ENCODE measurements at regions not wholly inside any gene's neighbourhood (a gene's known extent, or its start where the extent isn't known, plus 50 kb on each side); places are given as distances from the start of the nearest gene placed in this dataset.

DNA sequence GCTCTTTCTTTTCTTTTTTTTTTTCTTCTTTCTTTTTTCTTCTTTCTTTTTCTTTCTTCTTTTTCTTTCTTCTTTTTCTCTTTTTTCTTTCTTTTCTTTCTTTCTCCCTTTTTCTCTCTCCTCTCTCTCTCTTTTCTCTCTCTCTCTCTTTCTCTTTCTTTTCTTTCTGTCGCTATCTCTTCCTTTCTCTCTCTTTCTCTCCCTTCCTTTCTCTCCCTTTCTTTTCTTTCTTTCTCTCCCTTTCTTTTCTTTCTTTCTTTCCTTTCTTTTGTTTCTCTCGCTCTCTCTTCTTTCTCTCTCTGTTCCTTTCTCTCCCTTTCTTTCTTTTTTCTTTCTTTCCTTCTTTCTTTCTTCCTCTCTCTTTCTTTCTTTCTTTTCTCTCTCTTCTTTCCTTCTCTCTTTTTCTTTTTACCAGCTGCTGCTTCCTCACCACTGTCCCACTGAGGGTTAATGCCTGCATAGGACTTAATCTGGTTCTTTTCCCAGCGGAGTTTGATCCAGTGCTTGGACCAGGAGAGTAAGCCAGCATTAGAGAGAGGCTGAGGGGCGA, 145.4 kb upstream of the SIX2 start:
- TF ChIP-seq EZH2 (IDR thresholded peaks at IDR 0.05; ENCODE audit: borderline replicate concordance) (no peak), EZH2phosphoT487 (IDR thresholded peaks at IDR 0.05; ENCODE audit: low read depth, severe bottlenecking, unreplicated experiment) (no peak)
- TF ChIP-seq, protein P1, sequence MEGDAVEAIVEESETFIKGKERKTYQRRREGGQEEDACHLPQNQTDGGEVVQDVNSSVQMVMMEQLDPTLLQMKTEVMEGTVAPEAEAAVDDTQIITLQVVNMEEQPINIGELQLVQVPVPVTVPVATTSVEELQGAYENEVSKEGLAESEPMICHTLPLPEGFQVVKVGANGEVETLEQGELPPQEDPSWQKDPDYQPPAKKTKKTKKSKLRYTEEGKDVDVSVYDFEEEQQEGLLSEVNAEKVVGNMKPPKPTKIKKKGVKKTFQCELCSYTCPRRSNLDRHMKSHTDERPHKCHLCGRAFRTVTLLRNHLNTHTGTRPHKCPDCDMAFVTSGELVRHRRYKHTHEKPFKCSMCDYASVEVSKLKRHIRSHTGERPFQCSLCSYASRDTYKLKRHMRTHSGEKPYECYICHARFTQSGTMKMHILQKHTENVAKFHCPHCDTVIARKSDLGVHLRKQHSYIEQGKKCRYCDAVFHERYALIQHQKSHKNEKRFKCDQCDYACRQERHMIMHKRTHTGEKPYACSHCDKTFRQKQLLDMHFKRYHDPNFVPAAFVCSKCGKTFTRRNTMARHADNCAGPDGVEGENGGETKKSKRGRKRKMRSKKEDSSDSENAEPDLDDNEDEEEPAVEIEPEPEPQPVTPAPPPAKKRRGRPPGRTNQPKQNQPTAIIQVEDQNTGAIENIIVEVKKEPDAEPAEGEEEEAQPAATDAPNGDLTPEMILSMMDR (IDR thresholded peaks at IDR 0.05; ENCODE audit: poor library complexity): no peak
